HTR-8/SVneo (cell line): ENCODE measurements at regions not wholly inside any gene's neighbourhood (a gene's known extent, or its start where the extent isn't known, plus 50 kb on each side); places are given as distances from the start of the nearest gene placed in this dataset.
"Not testable (repeated sequence)": the region's sequence is repeated elsewhere in the genome, so short reads cannot be mapped to it uniquely, and the experiment has no call there.

ENCODE experiments used
- DNase-seq: peaks from one replicate; pipeline ENCODE4 v3.0.0; 2011; ENCODE audit warnings: low spot score, mixed read lengths; ENCODE audit not compliant: insufficient read length
- FAIRE-seq: peaks from 2 replicates; lab custom pipeline; 2011; peaks lifted over from hg19 to GRCh38; lab: Jason Lieb, UNC

- FAIRE-seq (no peak), DNase-seq (no peak)
These were observed 135.8 kb upstream of the PEG3 start for GRCh38 chr19:56976300-56976699.

- FAIRE-seq (no peak), DNase-seq (no peak)
These were observed 136.7 kb upstream of the PEG3 start for GRCh38 chr19:56976995-56977906.

GRCh38 chr19:56978023-56978565 is 137.6 kb upstream of the PEG3 start:
- DNase-seq = no peak
- FAIRE-seq = no peak

- not testable (repeated sequence) for FAIRE-seq
These were observed 139.5 kb upstream of the USP29 start for GRCh38 chr19:56980326-56980725.

GRCh38 chr19:56980906-56981305 is 138.9 kb upstream of the USP29 start:
- FAIRE-seq = no peak
- no peak for DNase-seq

More at GRCh38 chr19:56980326-56980725, 139.5 kb upstream of the USP29 start:
- not testable (repeated sequence) for DNase-seq

GRCh38 chr19:56981440-56981839 is 138.3 kb upstream of the USP29 start:
- not testable (repeated sequence) for DNase-seq, FAIRE-seq

- FAIRE-seq (no peak), DNase-seq (no peak)
These were observed 136.6 kb upstream of the USP29 start for GRCh38 chr19:56983171-56983570.

- FAIRE-seq = no peak
- DNase-seq = no peak
These were observed 136.0 kb upstream of the USP29 start for GRCh38 chr19:56983804-56984203.

GRCh38 chr19:56986386-56986785 is 133.4 kb upstream of the USP29 start:
- FAIRE-seq (no peak), DNase-seq (no peak)

GRCh38 chr19:56987184-56987583 is 132.6 kb upstream of the USP29 start:
- FAIRE-seq (no peak), DNase-seq (no peak)

GRCh38 chr19:56988299-56988698 is 131.5 kb upstream of the USP29 start:
- no peak for FAIRE-seq
- no peak for DNase-seq

- FAIRE-seq = no peak
- no peak for DNase-seq
These were observed 127.9 kb upstream of the USP29 start for GRCh38 chr19:56991912-56992311.

- no peak for DNase-seq
- FAIRE-seq = no peak
These were observed 125.9 kb upstream of the USP29 start for GRCh38 chr19:56993851-56994250.

- FAIRE-seq = no peak
- DNase-seq = no peak
These were observed 125.4 kb upstream of the USP29 start for GRCh38 chr19:56994251-56995017.

GRCh38 chr19:56995303-56995702 is 124.5 kb upstream of the USP29 start:
- no peak for DNase-seq
- no peak for FAIRE-seq

- no peak for DNase-seq
- no peak for FAIRE-seq
These were observed 117.6 kb upstream of the USP29 start for GRCh38 chr19:57002195-57002601.

- FAIRE-seq (no peak), DNase-seq (no peak)
These were observed 117.1 kb upstream of the USP29 start for GRCh38 chr19:57002710-57003109.

GRCh38 chr19:57004418-57004817 is 115.4 kb upstream of the USP29 start:
- FAIRE-seq (no peak), DNase-seq (no peak)

- no peak for DNase-seq
- no peak for FAIRE-seq
These were observed 111.4 kb upstream of the USP29 start for GRCh38 chr19:57008432-57008831.

- no peak for DNase-seq
- no peak for FAIRE-seq
These were observed 109.2 kb upstream of the USP29 start for GRCh38 chr19:57010541-57010940.

- DNase-seq = no peak
- FAIRE-seq = no peak
These were observed 103.7 kb upstream of the USP29 start for GRCh38 chr19:57016076-57016475.
